ENCODE measurements at regions not wholly inside any gene's neighbourhood (a gene's known extent, or its start where the extent isn't known, plus 50 kb on each side); places are given as distances from the start of the nearest gene placed in this dataset.

DNA sequence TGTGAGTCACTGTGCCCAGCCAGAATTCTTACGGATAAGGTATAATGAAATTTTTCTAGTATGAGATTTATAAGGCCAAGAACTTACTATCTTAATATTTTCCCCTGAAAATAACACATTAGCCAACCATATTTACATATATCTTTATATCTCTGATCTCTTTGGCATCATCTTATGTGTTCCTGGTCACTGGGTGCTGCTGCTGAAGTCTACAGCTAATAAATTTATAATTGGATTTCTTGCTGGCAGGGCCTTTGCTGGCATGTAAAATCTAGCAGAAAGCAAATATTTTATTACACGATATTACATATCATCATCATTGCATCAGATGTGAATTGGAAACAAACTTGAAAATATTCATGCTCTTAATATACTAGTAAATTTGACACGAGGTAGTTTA is 590.7 kb downstream of the ANXA1 start:
- Mint-ChIP-seq H3K4me1 (no peaks in the 10 kb centered on the region), H3K27me3 (no peaks in the 10 kb centered on the region), H3K27ac (no peak overlapping the region), H3K9me3 (ENCODE audit: insufficient read depth) (peaks cover 5% of the 10 kb centered on the region), H3K4me3 (no peak overlapping the region)
- TF ChIP-seq, protein P1, sequence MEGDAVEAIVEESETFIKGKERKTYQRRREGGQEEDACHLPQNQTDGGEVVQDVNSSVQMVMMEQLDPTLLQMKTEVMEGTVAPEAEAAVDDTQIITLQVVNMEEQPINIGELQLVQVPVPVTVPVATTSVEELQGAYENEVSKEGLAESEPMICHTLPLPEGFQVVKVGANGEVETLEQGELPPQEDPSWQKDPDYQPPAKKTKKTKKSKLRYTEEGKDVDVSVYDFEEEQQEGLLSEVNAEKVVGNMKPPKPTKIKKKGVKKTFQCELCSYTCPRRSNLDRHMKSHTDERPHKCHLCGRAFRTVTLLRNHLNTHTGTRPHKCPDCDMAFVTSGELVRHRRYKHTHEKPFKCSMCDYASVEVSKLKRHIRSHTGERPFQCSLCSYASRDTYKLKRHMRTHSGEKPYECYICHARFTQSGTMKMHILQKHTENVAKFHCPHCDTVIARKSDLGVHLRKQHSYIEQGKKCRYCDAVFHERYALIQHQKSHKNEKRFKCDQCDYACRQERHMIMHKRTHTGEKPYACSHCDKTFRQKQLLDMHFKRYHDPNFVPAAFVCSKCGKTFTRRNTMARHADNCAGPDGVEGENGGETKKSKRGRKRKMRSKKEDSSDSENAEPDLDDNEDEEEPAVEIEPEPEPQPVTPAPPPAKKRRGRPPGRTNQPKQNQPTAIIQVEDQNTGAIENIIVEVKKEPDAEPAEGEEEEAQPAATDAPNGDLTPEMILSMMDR (IDR thresholded peaks at IDR 0.05) = no peak
- TF ChIP-seq EZH2 (IDR thresholded peaks at IDR 0.05; ENCODE audit: borderline replicate concordance, insufficient read depth, low read depth, low read length, poor library complexity, severe bottlenecking) = no peak
- H3K36me3 ChIP-seq (replicated peaks in 1 of 2; ENCODE audit: control extremely low read depth in 1 of 2, control insufficient read depth in 1 of 2, extremely low read depth in 1 of 2, insufficient read depth in 2 of 2, low read length in 1 of 2) = no peaks in the 10 kb centered on the region
- no peak overlapping the region for H3K27ac ChIP-seq (ENCODE audit: low read length in 2 of 2)
- DNase-seq = no peak
- ChIA-PET POLR2A (no interaction called here), CTCF (no interaction called here)
- no peak for ATAC-seq (ENCODE audit: low read depth)
- no peak overlapping the region for H3K4me3 ChIP-seq (ENCODE audit: control extremely low read depth in 1 of 5, extremely low read depth in 1 of 5, insufficient read depth in 1 of 5, low read depth in 2 of 5, low read length in 4 of 5)
- no peak overlapping the region for H2AFZ ChIP-seq (ENCODE audit: insufficient read depth, low read depth, low read length, poor library complexity, severe bottlenecking)
- no peak overlapping the region for H3K9ac ChIP-seq (ENCODE audit: low read length)
- no peaks in the 10 kb centered on the region for H3K79me2 ChIP-seq (ENCODE audit: control insufficient read depth, insufficient read depth, low read length)
- no peaks in the 10 kb centered on the region for H4K20me1 ChIP-seq (ENCODE audit: control insufficient read depth, insufficient read depth, low read length, poor library complexity, severe bottlenecking)
- intact Hi-C loops (cut with micrococcal nuclease) = no loop called here
- WGBS (ENCODE audit: insufficient coverage) = no CpG with 5 or more reads among the region's 3 CpGs
- H3K4me2 ChIP-seq (replicated peaks; ENCODE audit: low read depth, low read length, poor library complexity, severe bottlenecking) = no peak overlapping the region
- no peaks in the 10 kb centered on the region for H3K27me3 ChIP-seq (replicated peaks in 1 of 4; ENCODE audit: control extremely low read depth in 1 of 4, control insufficient read depth in 3 of 4, insufficient read depth in 4 of 4, low read length in 3 of 4)
- H3K4me1 ChIP-seq (ENCODE audit: control insufficient read depth in 2 of 2, insufficient read depth in 2 of 2, low read length in 2 of 2) = no peaks in the 10 kb centered on the region
- H3K9me3 ChIP-seq (ENCODE audit: control extremely low read depth in 1 of 3, control insufficient read depth in 2 of 3, insufficient read depth in 1 of 3, low read length in 2 of 3) = no peaks in the 10 kb centered on the region

- Histone ChIP-seq H2AFZ (ENCODE audit: insufficient read depth, low read depth, low read length, poor library complexity, severe bottlenecking) (no peak overlapping the region), H3K4me2 (replicated peaks; ENCODE audit: low read depth, low read length, poor library complexity, severe bottlenecking) (no peak overlapping the region), H3K79me2 (ENCODE audit: control insufficient read depth, insufficient read depth, low read length) (no peaks in the 10 kb centered on the region), H3K27me3 (replicated peaks in 1 of 4; ENCODE audit: control extremely low read depth in 1 of 4, control insufficient read depth in 3 of 4, insufficient read depth in 4 of 4, low read length in 3 of 4) (no peaks in the 10 kb centered on the region), H3K4me1 (ENCODE audit: control insufficient read depth in 2 of 2, insufficient read depth in 2 of 2, low read length in 2 of 2) (no peaks in the 10 kb centered on the region), H3K9ac (ENCODE audit: low read length) (no peak overlapping the region), H3K27ac (ENCODE audit: low read length in 2 of 2) (no peak overlapping the region), H3K9me3 (ENCODE audit: control extremely low read depth in 1 of 3, control insufficient read depth in 2 of 3, insufficient read depth in 1 of 3, low read length in 2 of 3) (no peaks in the 10 kb centered on the region), H3K4me3 (ENCODE audit: control extremely low read depth in 1 of 5, extremely low read depth in 1 of 5, insufficient read depth in 1 of 5, low read depth in 2 of 5, low read length in 4 of 5) (no peak overlapping the region), H3K36me3 (replicated peaks in 1 of 2; ENCODE audit: control extremely low read depth in 1 of 2, control insufficient read depth in 1 of 2, extremely low read depth in 1 of 2, insufficient read depth in 2 of 2, low read length in 1 of 2) (no peaks in the 10 kb centered on the region), H4K20me1 (ENCODE audit: control insufficient read depth, insufficient read depth, low read length, poor library complexity, severe bottlenecking) (no peaks in the 10 kb centered on the region)
- POLR2A ChIA-PET = no interaction called here
- no peak for ATAC-seq (ENCODE audit: low read depth)
- H3K4me3 Mint-ChIP-seq = no peak overlapping the region
- no peak for TF ChIP-seq EZH2 (IDR thresholded peaks at IDR 0.05; ENCODE audit: borderline replicate concordance, insufficient read depth, low read depth, low read length, poor library complexity, severe bottlenecking)
- TF ChIP-seq, protein P1 (IDR thresholded peaks at IDR 0.05) = no peak
- intact Hi-C loops (cut with micrococcal nuclease) = no loop called here
- peaks cover 3% of the 10 kb centered on the region for H3K9me3 Mint-ChIP-seq (ENCODE audit: insufficient read depth)
- DNase-seq = no peak
- H3K4me1 Mint-ChIP-seq = no peaks in the 10 kb centered on the region
- no peak overlapping the region for H3K27ac Mint-ChIP-seq
- CTCF ChIA-PET = no interaction called here
- WGBS (ENCODE audit: insufficient coverage) = no CpG with 5 or more reads among the region's 1 CpG
- H3K27me3 Mint-ChIP-seq = no peaks in the 10 kb centered on the region
Observed at GRCh38 chr9:73743826-73744225, 592.2 kb downstream of the ANXA1 start.
